Germinal center (tissue), 1 donor: ENCODE measurements at regions not wholly inside any gene's neighbourhood (a gene's known extent, or its start where the extent isn't known, plus 50 kb on each side); places are given as distances from the start of the nearest gene placed in this dataset.
"Not testable (repeated sequence)": the region's sequence is repeated elsewhere in the genome, so short reads cannot be mapped to it uniquely, and the experiment has no call there.

Experiments used
- DNase-seq: peaks from one replicate; pipeline ENCODE4 v3.0.0; 2012; ENCODE audit warnings: mixed read lengths, low spot score

DNA sequence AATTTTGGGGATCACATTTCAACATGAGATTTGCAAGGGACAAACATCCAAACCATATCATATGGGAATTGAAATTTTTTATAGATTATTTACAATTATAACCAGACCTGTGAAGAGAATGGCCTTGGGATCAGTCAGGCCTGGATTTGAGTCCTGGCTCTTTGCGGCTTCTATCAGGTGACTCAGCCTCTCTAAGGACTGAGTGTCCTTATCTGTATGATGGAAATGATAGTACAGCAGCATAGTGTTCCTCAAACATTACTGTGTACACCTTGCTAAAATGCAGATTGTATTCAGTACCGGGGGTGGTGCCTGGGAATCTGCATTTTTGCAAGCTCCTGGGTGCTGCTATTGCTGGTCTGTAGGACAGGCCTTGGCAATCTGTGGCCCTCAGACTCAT is 206.7 kb upstream of the PROK2 start:
- no peak for DNase-seq

- DNase-seq, result no peak
These were observed 206.1 kb upstream of the PROK2 start for GRCh38 chr3:71991046-71991445.

DNA sequence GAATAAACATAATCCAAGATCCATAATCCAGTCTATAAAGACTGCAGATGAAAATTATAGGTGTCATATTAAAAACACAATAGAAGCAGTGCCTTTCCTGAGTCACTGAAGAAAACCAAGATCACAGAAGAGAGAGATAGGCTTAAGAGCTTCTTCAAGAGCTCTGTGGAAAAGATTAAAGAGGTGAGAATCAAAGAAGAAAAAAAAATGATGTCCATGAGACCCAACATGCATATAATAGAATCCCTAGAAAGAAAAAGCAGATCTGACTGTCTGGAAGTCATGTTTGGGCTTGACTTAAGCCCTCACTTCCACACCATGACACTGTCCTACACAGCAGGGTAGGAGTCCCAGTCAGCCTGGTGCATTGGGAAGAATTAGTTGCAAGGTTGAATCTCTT is 205.6 kb upstream of the PROK2 start:
- DNase-seq, result no peak

DNA sequence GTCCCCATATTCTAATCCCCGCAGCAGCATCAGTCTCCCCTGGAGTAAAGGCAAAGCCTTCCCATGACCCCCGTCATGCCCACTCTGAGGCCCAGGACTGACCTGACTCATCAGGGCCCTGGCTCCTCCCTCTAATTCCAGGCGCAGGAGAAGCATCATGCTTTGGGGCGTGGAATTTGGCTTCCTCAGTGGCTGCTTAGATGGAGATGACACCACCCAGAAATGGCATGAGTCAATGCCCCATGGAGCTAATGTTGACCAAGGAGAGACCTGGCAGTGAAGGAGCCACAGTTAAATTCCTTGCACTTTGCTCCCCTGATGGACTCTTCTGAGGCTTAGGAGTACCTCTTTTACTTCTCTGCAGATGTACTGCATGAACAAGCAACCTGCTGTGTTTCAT is 204.2 kb upstream of the PROK2 start:
- no peak for DNase-seq

DNA sequence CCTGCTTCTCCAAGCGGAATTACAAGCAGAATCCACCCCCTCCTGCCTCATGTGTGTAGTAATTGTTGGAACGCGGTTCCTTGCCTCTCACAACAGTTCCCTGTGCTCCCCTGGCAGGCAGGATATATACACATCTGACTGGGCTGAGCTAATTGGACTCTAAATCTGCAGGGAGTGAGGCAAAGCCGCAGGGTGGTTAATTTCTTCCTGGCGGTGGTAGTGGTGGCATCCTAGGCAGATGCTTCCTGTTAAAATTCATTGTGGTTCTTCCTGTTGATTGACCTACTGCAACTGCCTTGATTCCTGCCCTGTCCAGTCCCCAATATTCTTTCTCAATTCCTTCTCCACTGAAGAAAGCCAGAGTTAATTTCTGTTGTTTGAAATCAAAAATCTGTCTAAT is 202.9 kb upstream of the PROK2 start:
- DNase-seq, result no peak

DNA sequence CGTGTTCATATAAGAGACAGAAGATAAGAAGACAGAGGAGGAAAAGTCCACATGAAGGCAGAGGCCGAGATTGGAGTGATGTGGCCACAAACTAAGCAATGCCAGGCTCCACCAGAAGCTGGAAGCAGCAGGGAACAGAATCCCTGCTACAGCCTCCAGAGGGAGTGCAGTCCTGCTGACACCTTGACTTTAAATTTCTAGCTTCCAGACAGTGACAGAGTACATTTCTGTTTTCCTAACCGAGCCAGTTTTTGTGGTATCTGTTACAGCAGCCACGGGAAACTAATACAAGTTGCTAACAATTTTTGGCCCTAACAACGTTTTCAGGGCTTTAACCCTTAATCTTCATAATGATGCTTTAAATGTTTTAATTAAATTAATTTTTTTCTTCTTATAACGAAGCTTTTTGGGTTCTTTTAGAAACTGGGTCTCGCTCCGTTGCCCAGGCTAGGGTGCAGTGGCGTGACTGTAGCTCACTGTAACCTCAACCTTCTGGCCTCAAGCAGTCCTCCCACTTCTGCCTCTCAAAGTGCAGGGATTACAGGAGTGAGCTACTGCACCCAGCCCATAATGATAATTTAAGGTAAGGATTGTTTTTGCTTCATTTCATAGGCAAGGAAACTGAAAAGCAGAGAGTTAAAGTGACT is 202.3 kb upstream of the PROK2 start:
- no peak for DNase-seq

DNA sequence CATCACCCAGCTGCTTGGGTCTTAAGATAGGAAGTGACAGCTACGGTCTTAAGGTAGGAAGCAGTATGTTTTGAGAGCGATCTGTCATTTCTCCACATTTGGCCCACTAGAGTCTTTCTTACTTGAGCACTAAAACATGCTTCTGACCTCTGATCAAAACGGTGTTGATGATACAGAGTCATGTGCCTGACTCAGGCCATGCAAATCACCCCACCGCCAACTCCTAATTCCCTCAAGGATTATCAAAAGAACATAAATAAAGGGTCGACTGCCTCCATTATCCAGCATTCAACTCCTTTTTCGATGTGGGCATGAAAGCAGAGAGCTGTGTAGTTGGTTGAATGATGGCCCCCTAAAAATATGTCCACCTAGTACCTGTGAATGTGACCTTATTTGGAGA is 201.7 kb upstream of the PROK2 start:
- no peak for DNase-seq

DNA sequence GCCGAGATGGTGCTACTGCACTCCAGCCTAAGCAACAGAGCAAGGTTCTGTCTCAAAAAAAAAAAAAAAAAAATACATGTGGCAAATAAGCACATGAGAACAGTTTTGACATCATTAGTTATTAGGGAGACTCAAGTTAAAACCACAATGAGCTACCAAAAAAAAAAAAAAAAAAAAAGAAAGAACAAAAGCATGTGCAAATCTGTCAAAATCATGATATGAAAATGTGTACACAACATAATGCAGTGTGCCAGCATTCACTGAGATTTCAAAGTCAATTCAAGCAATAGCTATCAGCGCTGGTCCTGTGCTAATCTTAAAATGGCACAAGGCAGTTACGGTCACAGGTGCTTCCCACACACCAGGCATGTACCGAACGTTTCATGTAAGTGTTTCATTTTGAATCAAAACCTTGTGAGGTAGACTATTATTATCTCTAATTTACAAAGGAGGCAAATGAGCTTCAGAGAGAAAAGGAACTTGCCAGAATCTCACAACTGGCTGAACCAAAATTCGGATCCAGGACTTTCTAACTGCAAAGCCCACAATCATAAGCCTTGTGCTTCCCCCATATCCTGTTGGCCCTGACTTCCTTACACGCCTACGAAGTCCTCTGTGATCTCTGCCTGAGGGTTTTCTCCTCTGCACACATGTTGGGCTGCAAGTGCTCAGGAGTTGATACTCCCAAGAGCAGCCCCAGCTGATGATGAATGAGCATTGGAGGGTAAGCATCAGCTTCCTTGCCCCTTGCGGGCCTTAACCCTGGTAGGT is 200.1 kb upstream of the PROK2 start:
- peak; percentile 52 for DNase-seq

DNA sequence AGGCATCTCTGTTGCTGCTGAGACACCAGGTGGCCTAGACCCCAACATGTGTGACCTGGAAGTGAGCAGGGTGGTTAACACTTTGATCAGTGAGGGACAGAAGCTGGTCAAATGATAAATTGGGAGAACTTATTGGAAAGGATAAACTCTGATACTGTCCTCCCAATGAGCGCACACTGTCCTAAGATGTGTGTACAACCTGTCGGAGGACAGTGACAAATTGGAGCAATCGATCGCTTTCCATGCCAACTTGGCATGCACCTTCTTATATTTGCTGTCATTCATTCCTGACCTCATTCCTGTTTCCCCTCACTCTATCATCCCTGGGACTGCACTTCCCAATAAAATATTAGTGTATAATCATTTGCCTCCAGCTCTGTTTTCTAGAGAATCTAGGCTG is 198.7 kb upstream of the PROK2 start:
- no peak for DNase-seq

DNA sequence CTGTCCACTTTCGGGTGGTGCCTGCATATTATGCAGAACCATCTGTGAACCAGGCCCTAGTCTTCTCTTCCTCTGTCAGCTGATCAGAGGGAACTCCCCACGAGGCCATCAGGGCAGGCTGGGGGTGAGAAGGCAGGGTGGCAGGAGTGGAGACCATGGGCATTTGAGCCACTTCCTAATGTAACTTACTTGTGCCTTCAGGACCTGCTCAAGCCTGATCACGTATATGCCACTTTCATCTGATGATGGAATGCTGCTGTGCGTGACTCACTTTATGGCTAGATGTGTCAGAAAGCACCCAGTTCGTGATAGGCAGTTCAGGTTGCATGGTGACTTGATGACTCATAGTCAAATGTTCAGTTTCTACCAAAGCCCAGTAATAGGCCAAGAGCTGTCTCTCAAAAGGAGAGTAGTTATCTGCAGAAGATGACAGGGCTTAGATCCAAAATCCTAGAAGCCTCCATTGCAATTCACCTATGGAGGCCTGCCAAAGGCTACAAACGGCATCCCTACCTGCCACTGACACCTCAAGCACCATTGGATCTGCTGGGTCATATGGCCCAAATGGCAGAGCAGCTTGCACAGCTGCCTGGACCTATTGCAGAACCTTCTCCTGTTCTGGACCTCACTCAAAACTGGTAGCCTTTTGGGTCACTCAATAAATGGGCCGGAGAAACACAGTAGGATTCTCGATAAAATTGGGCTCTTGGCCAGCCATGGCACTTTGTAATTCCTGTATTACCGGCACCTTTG is 197.7 kb upstream of the PROK2 start:
- not testable (repeated sequence) for DNase-seq

DNA sequence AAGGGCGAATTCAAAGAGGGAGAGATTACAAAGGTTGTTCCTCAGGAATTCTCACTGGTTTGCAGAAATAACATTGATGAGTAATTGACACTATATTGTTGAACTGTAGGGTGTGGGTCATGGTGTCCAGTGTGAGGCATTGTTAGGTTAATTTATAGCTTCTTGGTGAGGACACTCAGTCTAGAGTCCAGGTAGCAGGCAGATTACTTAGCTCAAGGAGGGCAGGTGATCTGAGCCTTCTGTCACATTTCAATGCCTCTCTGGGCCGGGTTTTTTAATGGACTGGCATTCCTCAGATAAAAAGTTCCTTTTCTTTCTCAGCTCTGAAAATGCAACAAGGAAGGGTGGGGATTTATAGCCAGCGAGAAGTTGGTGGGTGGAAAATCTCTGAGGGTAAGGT is 194.2 kb upstream of the PROK2 start:
- DNase-seq, result no peak

GRCh38 chr3:71978150-71978721 is 193.3 kb upstream of the PROK2 start:
- peak; percentile 63 for DNase-seq

- DNase-seq, result no peak
These were observed 192.6 kb upstream of the PROK2 start for GRCh38 chr3:71977525-71977924.

GRCh38 chr3:71975573-71975972 is 190.6 kb upstream of the PROK2 start:
- no peak for DNase-seq

GRCh38 chr3:71974786-71975185 is 189.8 kb upstream of the PROK2 start:
- no peak for DNase-seq

DNA sequence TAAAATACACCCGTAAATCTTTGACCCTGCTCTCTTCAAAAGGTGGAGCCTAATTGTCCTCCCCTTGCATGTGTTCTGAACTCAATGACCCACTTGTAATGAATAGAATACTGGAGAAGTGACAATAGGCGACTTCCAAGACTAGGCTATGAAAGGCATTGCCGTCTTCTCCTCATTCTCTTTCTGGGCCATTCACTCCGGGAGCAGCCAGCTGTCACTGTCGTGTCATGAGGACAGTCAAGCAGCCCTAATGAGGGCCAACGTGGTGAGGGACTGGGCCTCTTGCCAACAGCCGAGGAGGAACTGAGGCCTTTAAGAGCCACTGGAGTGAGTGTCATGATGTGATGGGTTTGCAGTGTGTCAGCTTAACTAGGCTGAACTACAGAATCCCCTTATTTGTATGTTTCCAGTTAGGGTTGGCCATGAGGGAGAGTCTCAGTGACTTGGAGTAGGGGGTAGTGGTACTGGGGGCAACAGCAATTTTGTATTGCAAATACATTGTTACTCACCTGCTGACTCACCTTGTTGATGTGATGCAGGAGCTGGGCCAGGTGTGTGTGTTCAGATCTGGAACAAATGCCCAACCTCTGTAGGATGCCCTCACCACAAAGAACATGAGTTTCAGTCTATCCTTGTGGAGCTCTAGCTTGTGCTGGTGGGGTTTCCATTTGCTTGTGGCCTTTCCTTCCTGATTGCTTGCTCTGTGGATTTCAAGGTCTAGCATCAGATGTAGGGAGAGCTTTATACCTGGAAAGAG is 188.5 kb upstream of the PROK2 start:
- DNase-seq, result no peak

- DNase-seq, result no peak
These were observed 187.1 kb upstream of the PROK2 start for GRCh38 chr3:71972031-71972430.

- no peak for DNase-seq
These were observed 183.6 kb upstream of the PROK2 start for GRCh38 chr3:71968544-71968943.

- DNase-seq, result no peak
These were observed 181.2 kb upstream of the PROK2 start for GRCh38 chr3:71966185-71966584.

GRCh38 chr3:71964170-71964569 is 179.2 kb upstream of the PROK2 start:
- DNase-seq, result no peak

- DNase-seq, result no peak
These were observed 177.8 kb upstream of the PROK2 start for GRCh38 chr3:71962561-71963240.
